K562 (cell line): ENCODE measurements at regions not wholly inside any gene's neighbourhood (a gene's known extent, or its start where the extent isn't known, plus 50 kb on each side); places are given as distances from the start of the nearest gene placed in this dataset.
A peak's percentile ranks its signal among the peaks of the same experiment; 100 is the strongest.

Experiments
- BHLHE40 ChIP-seq: IDR thresholded peaks from 2 replicates; pipeline ENCODE4 v1.6.1; 2011; ENCODE audit warnings: low read length, improper control_type of control experiment
- FOSL1 ChIP-seq: fragments of 200-800 bp; sonication (Bioruptor generic); conservative IDR thresholded peaks from 2 replicates; pipeline ENCODE4 v1.6.1; 2016; ENCODE audit warnings: missing genetic modification characterization, missing compliant biosample characterization
- NFE2 ChIP-seq: IDR thresholded peaks from 2 replicates; pipeline ENCODE4 v1.6.1; 2014; ENCODE audit warnings: antibody characterized with exemption, low read depth
- NRF1 ChIP-seq, 2 experiments: fragments of 450-650 bp; IDR thresholded peaks in 1 of 2; conservative IDR thresholded peaks in 1 of 2; 2 replicates each; pipeline ENCODE4 v1.6.1; 2014; ENCODE audit warnings: mild to moderate bottlenecking in 2 of 2
- ZNF324 ChIP-seq: fragments of 250-450 bp; sonication (Bioruptor Pico); IDR thresholded peaks from 2 replicates; pipeline ENCODE4 v1.4.0; 2020; ENCODE audit warnings: mild to moderate bottlenecking
- ZNF347 ChIP-seq: fragments of 450-650 bp; formaldehyde crosslinking; IDR thresholded peaks from 2 replicates; pipeline ENCODE4 v1.4.0; 2020; ENCODE audit warnings: low read depth, mild to moderate bottlenecking, moderate library complexity
- ZNF766 ChIP-seq: fragments of 200-800 bp; sonication (Bioruptor generic); conservative IDR thresholded peaks from 2 replicates; pipeline ENCODE4 v1.6.1; 2016; ENCODE audit warnings: missing genetic modification characterization, missing compliant biosample characterization
- TF ChIP-seq, protein P1 (sequence below), 2 experiments: fragments of 450-650 bp in 1 of 2; sonication (generic) in 1 of 2; formaldehyde crosslinking in 1 of 2; IDR thresholded peaks in 1 of 2; conservative IDR thresholded peaks in 1 of 2; 2 replicates each; pipeline versions ENCODE4 v1.6.1 to v1.8.1; 2016 to 2023; ENCODE audit warnings: mild to moderate bottlenecking in 2 of 2, moderate library complexity in 2 of 2, inconsistent platforms in 1 of 2, missing genetic modification reagents in 1 of 2
- TF ChIP-seq, protein P2 (sequence below): fragments of 150-350 bp; IDR thresholded peaks from 2 replicates; pipeline ENCODE4 v1.6.1; 2014; ENCODE audit warnings: low read depth, mild to moderate bottlenecking, low read length, borderline replicate concordance
- TF ChIP-seq, protein P3 (sequence below): fragments of 450-650 bp; IDR thresholded peaks from 2 replicates; pipeline ENCODE4 v1.6.1; 2016; ENCODE audit warnings: mild to moderate bottlenecking, moderate library complexity

DNA sequence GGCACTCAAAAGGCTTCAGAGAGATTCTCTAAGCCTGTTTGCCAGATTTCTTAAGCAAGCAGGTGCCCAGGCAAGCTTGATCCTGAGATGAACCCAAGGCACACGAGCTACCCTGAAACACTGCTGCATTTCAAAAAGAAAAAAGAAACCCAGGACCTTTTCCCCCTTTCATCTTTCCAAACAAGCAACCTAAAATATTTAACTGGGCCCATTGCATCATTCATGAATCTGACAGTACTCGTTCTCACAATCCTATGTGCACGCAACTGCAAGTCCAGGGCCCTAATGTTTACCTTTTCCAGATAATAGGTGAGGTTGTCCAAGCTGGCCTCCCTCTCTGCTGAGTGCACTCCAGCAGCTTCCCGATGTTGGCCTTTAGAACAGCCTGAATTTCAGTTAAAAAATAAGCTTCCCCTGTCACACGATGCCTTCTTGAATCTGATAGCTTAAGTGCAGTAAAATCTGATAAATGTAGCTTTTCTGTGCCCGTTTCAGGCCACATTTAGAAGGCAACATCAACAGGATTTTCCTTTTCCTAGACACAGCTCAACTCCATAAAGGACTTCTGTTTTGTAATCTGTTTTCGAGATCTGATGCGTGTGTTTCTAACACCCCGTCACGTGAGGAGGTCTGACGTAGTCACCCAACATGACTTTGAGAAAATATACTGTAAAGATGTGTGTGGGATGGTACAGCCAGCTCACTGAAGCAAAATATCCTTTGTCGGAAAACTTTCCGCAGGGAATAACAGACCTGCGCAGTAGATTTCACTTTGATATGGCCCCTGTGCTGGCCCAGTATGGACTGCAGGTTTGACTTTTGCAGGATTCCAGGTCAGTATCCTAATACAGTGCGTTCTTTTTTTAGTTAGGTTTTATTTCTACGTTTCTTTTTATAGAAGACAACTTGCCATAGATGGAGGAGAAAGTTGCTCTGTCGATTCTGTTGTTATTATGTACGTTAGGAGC, 55.1 kb upstream of the RASA2 start (continued):
- peak; percentile 93 for TF ChIP-seq BHLHE40
- TF ChIP-seq ZNF347 (CRISPR knock-in tag), result no peak
- TF ChIP-seq, protein P1, sequence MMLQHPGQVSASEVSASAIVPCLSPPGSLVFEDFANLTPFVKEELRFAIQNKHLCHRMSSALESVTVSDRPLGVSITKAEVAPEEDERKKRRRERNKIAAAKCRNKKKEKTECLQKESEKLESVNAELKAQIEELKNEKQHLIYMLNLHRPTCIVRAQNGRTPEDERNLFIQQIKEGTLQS (IDR thresholded peaks at IDR 0.05), result peak; percentile 53; the same call in 1 of the 2 replicates
- TF ChIP-seq, protein P1 (CRISPR knock-in tag; conservative IDR thresholded peaks at IDR 0.05), result no peak
- peak; percentile 34 to 49; a peak in 3 of 4 replicates for TF ChIP-seq NRF1 (conservative IDR thresholded peaks at IDR 0.05 in 1 of 2, IDR thresholded peaks at IDR 0.05 in 1 of 2)
- no peak for TF ChIP-seq ZNF324
- TF ChIP-seq ZNF766, result peak; percentile 53; the same call in 1 of the 2 replicates
- 0 out of 2 replicates have a peak, but pooled peaks have one; percentile 36 for TF ChIP-seq FOSL1 (tag)
- TF ChIP-seq, protein P2, sequence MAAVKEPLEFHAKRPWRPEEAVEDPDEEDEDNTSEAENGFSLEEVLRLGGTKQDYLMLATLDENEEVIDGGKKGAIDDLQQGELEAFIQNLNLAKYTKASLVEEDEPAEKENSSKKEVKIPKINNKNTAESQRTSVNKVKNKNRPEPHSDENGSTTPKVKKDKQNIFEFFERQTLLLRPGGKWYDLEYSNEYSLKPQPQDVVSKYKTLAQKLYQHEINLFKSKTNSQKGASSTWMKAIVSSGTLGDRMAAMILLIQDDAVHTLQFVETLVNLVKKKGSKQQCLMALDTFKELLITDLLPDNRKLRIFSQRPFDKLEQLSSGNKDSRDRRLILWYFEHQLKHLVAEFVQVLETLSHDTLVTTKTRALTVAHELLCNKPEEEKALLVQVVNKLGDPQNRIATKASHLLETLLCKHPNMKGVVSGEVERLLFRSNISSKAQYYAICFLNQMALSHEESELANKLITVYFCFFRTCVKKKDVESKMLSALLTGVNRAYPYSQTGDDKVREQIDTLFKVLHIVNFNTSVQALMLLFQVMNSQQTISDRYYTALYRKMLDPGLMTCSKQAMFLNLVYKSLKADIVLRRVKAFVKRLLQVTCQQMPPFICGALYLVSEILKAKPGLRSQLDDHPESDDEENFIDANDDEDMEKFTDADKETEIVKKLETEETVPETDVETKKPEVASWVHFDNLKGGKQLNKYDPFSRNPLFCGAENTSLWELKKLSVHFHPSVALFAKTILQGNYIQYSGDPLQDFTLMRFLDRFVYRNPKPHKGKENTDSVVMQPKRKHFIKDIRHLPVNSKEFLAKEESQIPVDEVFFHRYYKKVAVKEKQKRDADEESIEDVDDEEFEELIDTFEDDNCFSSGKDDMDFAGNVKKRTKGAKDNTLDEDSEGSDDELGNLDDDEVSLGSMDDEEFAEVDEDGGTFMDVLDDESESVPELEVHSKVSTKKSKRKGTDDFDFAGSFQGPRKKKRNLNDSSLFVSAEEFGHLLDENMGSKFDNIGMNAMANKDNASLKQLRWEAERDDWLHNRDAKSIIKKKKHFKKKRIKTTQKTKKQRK, result no peak
- TF ChIP-seq, protein P3, sequence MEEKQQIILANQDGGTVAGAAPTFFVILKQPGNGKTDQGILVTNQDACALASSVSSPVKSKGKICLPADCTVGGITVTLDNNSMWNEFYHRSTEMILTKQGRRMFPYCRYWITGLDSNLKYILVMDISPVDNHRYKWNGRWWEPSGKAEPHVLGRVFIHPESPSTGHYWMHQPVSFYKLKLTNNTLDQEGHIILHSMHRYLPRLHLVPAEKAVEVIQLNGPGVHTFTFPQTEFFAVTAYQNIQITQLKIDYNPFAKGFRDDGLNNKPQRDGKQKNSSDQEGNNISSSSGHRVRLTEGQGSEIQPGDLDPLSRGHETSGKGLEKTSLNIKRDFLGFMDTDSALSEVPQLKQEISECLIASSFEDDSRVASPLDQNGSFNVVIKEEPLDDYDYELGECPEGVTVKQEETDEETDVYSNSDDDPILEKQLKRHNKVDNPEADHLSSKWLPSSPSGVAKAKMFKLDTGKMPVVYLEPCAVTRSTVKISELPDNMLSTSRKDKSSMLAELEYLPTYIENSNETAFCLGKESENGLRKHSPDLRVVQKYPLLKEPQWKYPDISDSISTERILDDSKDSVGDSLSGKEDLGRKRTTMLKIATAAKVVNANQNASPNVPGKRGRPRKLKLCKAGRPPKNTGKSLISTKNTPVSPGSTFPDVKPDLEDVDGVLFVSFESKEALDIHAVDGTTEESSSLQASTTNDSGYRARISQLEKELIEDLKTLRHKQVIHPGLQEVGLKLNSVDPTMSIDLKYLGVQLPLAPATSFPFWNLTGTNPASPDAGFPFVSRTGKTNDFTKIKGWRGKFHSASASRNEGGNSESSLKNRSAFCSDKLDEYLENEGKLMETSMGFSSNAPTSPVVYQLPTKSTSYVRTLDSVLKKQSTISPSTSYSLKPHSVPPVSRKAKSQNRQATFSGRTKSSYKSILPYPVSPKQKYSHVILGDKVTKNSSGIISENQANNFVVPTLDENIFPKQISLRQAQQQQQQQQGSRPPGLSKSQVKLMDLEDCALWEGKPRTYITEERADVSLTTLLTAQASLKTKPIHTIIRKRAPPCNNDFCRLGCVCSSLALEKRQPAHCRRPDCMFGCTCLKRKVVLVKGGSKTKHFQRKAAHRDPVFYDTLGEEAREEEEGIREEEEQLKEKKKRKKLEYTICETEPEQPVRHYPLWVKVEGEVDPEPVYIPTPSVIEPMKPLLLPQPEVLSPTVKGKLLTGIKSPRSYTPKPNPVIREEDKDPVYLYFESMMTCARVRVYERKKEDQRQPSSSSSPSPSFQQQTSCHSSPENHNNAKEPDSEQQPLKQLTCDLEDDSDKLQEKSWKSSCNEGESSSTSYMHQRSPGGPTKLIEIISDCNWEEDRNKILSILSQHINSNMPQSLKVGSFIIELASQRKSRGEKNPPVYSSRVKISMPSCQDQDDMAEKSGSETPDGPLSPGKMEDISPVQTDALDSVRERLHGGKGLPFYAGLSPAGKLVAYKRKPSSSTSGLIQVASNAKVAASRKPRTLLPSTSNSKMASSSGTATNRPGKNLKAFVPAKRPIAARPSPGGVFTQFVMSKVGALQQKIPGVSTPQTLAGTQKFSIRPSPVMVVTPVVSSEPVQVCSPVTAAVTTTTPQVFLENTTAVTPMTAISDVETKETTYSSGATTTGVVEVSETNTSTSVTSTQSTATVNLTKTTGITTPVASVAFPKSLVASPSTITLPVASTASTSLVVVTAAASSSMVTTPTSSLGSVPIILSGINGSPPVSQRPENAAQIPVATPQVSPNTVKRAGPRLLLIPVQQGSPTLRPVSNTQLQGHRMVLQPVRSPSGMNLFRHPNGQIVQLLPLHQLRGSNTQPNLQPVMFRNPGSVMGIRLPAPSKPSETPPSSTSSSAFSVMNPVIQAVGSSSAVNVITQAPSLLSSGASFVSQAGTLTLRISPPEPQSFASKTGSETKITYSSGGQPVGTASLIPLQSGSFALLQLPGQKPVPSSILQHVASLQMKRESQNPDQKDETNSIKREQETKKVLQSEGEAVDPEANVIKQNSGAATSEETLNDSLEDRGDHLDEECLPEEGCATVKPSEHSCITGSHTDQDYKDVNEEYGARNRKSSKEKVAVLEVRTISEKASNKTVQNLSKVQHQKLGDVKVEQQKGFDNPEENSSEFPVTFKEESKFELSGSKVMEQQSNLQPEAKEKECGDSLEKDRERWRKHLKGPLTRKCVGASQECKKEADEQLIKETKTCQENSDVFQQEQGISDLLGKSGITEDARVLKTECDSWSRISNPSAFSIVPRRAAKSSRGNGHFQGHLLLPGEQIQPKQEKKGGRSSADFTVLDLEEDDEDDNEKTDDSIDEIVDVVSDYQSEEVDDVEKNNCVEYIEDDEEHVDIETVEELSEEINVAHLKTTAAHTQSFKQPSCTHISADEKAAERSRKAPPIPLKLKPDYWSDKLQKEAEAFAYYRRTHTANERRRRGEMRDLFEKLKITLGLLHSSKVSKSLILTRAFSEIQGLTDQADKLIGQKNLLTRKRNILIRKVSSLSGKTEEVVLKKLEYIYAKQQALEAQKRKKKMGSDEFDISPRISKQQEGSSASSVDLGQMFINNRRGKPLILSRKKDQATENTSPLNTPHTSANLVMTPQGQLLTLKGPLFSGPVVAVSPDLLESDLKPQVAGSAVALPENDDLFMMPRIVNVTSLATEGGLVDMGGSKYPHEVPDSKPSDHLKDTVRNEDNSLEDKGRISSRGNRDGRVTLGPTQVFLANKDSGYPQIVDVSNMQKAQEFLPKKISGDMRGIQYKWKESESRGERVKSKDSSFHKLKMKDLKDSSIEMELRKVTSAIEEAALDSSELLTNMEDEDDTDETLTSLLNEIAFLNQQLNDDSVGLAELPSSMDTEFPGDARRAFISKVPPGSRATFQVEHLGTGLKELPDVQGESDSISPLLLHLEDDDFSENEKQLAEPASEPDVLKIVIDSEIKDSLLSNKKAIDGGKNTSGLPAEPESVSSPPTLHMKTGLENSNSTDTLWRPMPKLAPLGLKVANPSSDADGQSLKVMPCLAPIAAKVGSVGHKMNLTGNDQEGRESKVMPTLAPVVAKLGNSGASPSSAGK, result peak; percentile 64
- peak; percentile 67 for TF ChIP-seq NFE2
